H1 (cell line): ENCODE measurements at regions not wholly inside any gene's neighbourhood (a gene's known extent, or its start where the extent isn't known, plus 50 kb on each side); places are given as distances from the start of the nearest gene placed in this dataset.

ENCODE experiments used
- KDM1A ChIP-seq: fragments of 200-600, 300-600 bp; sonication (generic); IDR thresholded peaks from 2 replicates; pipeline ENCODE4 v1.7.1; 2016; ENCODE audit warnings: mild to moderate bottlenecking, low read length, borderline replicate concordance
- TF ChIP-seq, protein P1 (sequence below): IDR thresholded peaks from 2 replicates; pipeline ENCODE4 v1.6.1; 2012; ENCODE audit warnings: inconsistent platforms
- TF ChIP-seq, protein P2 (sequence below): IDR thresholded peaks from 2 replicates; pipeline ENCODE4 v1.6.1; 2012; ENCODE audit warnings: low read length, inconsistent platforms

DNA sequence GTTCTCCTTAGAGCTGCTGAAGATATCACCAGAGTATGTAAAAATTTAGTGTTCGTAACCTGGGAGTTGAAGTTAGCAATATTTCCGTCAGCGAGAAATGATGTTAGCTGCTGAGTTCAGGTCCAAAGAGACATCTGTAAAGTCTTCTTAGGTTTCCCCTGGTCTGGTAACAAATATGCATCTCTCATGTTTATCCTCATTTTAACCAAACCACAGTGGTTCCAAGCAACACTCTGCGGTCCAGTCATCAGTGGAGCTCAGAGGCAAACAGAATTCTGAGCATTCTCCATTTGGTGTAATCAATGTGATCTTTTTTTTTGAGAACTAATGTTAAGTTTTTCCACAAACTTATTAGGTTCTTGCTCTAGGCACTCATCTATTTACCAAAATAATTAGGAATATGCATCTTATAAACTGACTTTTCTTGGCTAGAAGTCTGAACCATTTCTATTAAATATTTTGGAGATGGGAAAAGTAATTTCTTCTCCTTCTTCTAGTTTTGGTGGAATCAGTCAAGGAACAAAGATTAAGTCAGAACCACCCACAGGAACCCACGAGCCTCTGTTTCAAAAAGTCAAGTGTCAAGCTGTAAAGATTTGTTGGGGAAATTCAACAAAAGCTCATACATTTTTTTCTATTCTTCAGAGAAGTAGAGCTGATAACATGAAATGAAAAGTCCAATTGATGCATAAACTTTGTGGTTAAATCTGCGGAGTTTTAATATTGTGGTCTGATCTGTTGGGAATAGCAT lies 64.7 kb downstream of the IFNG start (continued):
- TF ChIP-seq, protein P1, sequence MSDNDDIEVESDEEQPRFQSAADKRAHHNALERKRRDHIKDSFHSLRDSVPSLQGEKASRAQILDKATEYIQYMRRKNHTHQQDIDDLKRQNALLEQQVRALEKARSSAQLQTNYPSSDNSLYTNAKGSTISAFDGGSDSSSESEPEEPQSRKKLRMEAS: no peak
- TF ChIP-seq, protein P2, sequence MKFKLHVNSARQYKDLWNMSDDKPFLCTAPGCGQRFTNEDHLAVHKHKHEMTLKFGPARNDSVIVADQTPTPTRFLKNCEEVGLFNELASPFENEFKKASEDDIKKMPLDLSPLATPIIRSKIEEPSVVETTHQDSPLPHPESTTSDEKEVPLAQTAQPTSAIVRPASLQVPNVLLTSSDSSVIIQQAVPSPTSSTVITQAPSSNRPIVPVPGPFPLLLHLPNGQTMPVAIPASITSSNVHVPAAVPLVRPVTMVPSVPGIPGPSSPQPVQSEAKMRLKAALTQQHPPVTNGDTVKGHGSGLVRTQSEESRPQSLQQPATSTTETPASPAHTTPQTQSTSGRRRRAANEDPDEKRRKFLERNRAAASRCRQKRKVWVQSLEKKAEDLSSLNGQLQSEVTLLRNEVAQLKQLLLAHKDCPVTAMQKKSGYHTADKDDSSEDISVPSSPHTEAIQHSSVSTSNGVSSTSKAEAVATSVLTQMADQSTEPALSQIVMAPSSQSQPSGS: no peak
- TF ChIP-seq KDM1A: no peak
